Mammary epithelial cell (primary cell): ENCODE measurements at regions not wholly inside any gene's neighbourhood (a gene's known extent, or its start where the extent isn't known, plus 50 kb on each side); places are given as distances from the start of the nearest gene placed in this dataset.
"Not testable (repeated sequence)": the region's sequence is repeated elsewhere in the genome, so short reads cannot be mapped to it uniquely, and the experiment has no call there.

Source experiments
- EZH2 ChIP-seq: IDR thresholded peaks from 2 replicates; pipeline ENCODE4 v1.6.1; 2012; ENCODE audit warnings: low read length, inconsistent platforms, borderline replicate concordance
- TF ChIP-seq, protein P1 (sequence below), 2 donors: IDR thresholded peaks in 1 of 2; conservative IDR thresholded peaks in 1 of 2; 2 replicates each; pipeline ENCODE4 v1.5.1; 2011 to 2012; ENCODE audit warnings: inconsistent platforms in 2 of 2, low read length in 2 of 2, mild to moderate bottlenecking in 2 of 2, control low read depth in 1 of 2, low read depth in 1 of 2; ENCODE audit not compliant: insufficient read depth in 1 of 2; ENCODE audit errors: extremely low read depth in 1 of 2

DNA sequence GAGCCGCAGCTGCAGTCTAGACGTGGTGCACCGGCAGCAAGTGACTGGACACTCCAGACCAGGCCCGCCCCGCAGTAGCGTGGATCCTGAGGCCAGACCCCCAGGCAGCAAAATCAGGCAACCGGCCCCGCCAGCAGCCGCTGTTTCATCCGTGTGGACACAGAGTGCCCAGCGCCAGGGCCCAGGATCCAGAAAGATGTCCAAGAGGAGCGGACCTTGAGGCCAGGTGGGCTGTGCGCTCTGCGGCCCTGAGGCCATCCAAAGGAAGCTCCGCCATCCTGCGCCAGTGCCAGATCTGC, 916.4 kb downstream of the FOXD4L5 start:
- TF ChIP-seq, protein P1, sequence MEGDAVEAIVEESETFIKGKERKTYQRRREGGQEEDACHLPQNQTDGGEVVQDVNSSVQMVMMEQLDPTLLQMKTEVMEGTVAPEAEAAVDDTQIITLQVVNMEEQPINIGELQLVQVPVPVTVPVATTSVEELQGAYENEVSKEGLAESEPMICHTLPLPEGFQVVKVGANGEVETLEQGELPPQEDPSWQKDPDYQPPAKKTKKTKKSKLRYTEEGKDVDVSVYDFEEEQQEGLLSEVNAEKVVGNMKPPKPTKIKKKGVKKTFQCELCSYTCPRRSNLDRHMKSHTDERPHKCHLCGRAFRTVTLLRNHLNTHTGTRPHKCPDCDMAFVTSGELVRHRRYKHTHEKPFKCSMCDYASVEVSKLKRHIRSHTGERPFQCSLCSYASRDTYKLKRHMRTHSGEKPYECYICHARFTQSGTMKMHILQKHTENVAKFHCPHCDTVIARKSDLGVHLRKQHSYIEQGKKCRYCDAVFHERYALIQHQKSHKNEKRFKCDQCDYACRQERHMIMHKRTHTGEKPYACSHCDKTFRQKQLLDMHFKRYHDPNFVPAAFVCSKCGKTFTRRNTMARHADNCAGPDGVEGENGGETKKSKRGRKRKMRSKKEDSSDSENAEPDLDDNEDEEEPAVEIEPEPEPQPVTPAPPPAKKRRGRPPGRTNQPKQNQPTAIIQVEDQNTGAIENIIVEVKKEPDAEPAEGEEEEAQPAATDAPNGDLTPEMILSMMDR (conservative IDR thresholded peaks at IDR 0.05 in 1 of 2, IDR thresholded peaks at IDR 0.05 in 1 of 2; ENCODE audit: extremely low read depth in 1 of 2, insufficient read depth in 1 of 2, low read depth in 1 of 2, low read length in 2 of 2): not testable (repeated sequence)
- not testable (repeated sequence) for TF ChIP-seq EZH2
